DOHH2 (cell line): ENCODE measurements at regions not wholly inside any gene's neighbourhood (a gene's known extent, or its start where the extent isn't known, plus 50 kb on each side); places are given as distances from the start of the nearest gene placed in this dataset.

Experiments used
- CTCF ChIP-seq: fragments of 200-600 bp; sonication (generic); IDR thresholded peaks from one replicate; pipeline ENCODE4 v1.5.1; 2014; ENCODE audit warnings: antibody characterized with exemption, mild to moderate bottlenecking, low read depth, low read length; ENCODE audit not compliant: poor library complexity, severe bottlenecking
- EZH2phosphoT487 ChIP-seq: fragments of 200-600 bp; sonication (generic); IDR thresholded peaks from 2 replicates; pipeline ENCODE4 v1.6.1; 2017; ENCODE audit warnings: borderline replicate concordance, mild to moderate bottlenecking, antibody characterized with exemption, low read length, moderate library complexity, mixed read lengths

GRCh38 chr13:81031996-81032395 lies 691.1 kb upstream of the SPRY2 start:
- TF ChIP-seq CTCF (no peak), EZH2phosphoT487 (no peak)
